SK-N-SH treated with all-trans-retinoic acid at 6 μM for 48 hours (cell line): ENCODE measurements at regions not wholly inside any gene's neighbourhood (a gene's known extent, or its start where the extent isn't known, plus 50 kb on each side); places are given as distances from the start of the nearest gene placed in this dataset.

Source experiments
- ATAC-seq: fragments of 200-7000 bp; cut with Tn5 transposase; 3 replicates; pipeline ENCODE4 v1.9.1; 2020; ENCODE audit warnings: mild to moderate bottlenecking, moderate library complexity
- ARNTL ChIP-seq: fragments of 450-650 bp; formaldehyde crosslinking; IDR thresholded peaks from 2 replicates; pipeline ENCODE4 v1.5.0; 2020; ENCODE audit warnings: low read depth, mild to moderate bottlenecking, moderate library complexity, borderline replicate concordance
- BACH2 ChIP-seq: fragments of 250-450 bp; sonication (Bioruptor Pico); IDR thresholded peaks from 2 replicates; pipeline ENCODE4 v1.9.0; 2021; ENCODE audit warnings: mild to moderate bottlenecking, borderline replicate concordance
- CSDC2 ChIP-seq: fragments of 250-450 bp; sonication (Bioruptor Pico); IDR thresholded peaks from 2 replicates; pipeline ENCODE4 v1.5.0; 2020; ENCODE audit warnings: mild to moderate bottlenecking, moderate library complexity
- ESRRG ChIP-seq: fragments of 250-450 bp; sonication (Bioruptor Pico); IDR thresholded peaks from 2 replicates; pipeline ENCODE4 v1.6.1; 2021; ENCODE audit warnings: mild to moderate bottlenecking
- GLIS3 ChIP-seq: fragments of 250-450 bp; sonication (Bioruptor Pico); IDR thresholded peaks from 2 replicates; pipeline ENCODE4 v1.5.0; 2020; ENCODE audit warnings: mild to moderate bottlenecking, moderate library complexity
- ISL1 ChIP-seq: fragments of 250-450 bp; sonication (Bioruptor Pico); IDR thresholded peaks from 2 replicates; pipeline ENCODE4 v2.1.2; 2022; ENCODE audit warnings: mild to moderate bottlenecking, moderate library complexity
- OSR1 ChIP-seq: fragments of 250-450 bp; sonication (Bioruptor Pico); IDR thresholded peaks from 2 replicates; pipeline ENCODE4 v1.8.0; 2022; ENCODE audit warnings: moderate library complexity, mild to moderate bottlenecking, inconsistent platforms
- PPARA ChIP-seq: fragments of 250-450 bp; sonication (Bioruptor Pico); IDR thresholded peaks from 2 replicates; pipeline ENCODE4 v1.5.0; 2020; ENCODE audit warnings: mild to moderate bottlenecking, borderline replicate concordance
- RARB ChIP-seq: fragments of 250-450 bp; sonication (Bioruptor Pico); IDR thresholded peaks from 2 replicates; pipeline ENCODE4 v1.8.0; 2021; ENCODE audit warnings: mild to moderate bottlenecking, moderate library complexity
- SNAI2 ChIP-seq: fragments of 250-450 bp; sonication (Bioruptor Pico); IDR thresholded peaks from 2 replicates; pipeline ENCODE4 v1.5.0; 2020; ENCODE audit warnings: mild to moderate bottlenecking, moderate library complexity
- TOX ChIP-seq: fragments of 250-450 bp; sonication (Bioruptor Pico); IDR thresholded peaks from 2 replicates; pipeline ENCODE4 v1.8.0; 2021; ENCODE audit warnings: mild to moderate bottlenecking, moderate library complexity, borderline replicate concordance
- ZC3H10 ChIP-seq: fragments of 250-450 bp; sonication (Bioruptor Pico); IDR thresholded peaks from 2 replicates; pipeline ENCODE4 v1.5.1; 2021; ENCODE audit warnings: mild to moderate bottlenecking, moderate library complexity
- ZFP3 ChIP-seq: fragments of 250-450 bp; sonication (Bioruptor Pico); IDR thresholded peaks from 2 replicates; pipeline ENCODE4 v1.5.0; 2020; ENCODE audit warnings: mild to moderate bottlenecking, moderate library complexity
- ZFP30 ChIP-seq: fragments of 450-650 bp; formaldehyde crosslinking; IDR thresholded peaks from 2 replicates; pipeline ENCODE4 v1.5.0; 2022; ENCODE audit warnings: mild to moderate bottlenecking, moderate library complexity
- ZNF565 ChIP-seq: fragments of 450-650 bp; formaldehyde crosslinking; conservative IDR thresholded peaks from 2 replicates; pipeline ENCODE4 v1.5.0; 2020; ENCODE audit warnings: low read depth, mild to moderate bottlenecking, moderate library complexity
- ZNF70 ChIP-seq: fragments of 450-650 bp; formaldehyde crosslinking; IDR thresholded peaks from 2 replicates; pipeline ENCODE4 v1.5.0; 2020; ENCODE audit warnings: mild to moderate bottlenecking, moderate library complexity
- ZNF8 ChIP-seq: fragments of 450-650 bp; formaldehyde crosslinking; IDR thresholded peaks from 2 replicates; pipeline ENCODE4 v1.5.0; 2020; ENCODE audit warnings: mild to moderate bottlenecking, moderate library complexity
- TF ChIP-seq, protein P1 (sequence below): fragments of 250-450 bp; sonication (Bioruptor Pico); IDR thresholded peaks from 2 replicates; pipeline ENCODE4 v1.5.1; 2021; ENCODE audit warnings: mild to moderate bottlenecking, moderate library complexity
- TF ChIP-seq, protein P2 (sequence below): fragments of 250-450 bp; sonication (Bioruptor Pico); IDR thresholded peaks from 2 replicates; pipeline ENCODE4 v1.5.1; 2020; ENCODE audit warnings: low read depth, mild to moderate bottlenecking, moderate library complexity
- TF ChIP-seq, protein P3 (sequence below): fragments of 250-450 bp; sonication (Bioruptor Pico); IDR thresholded peaks from 2 replicates; pipeline ENCODE4 v1.8.0; 2020; ENCODE audit warnings: mild to moderate bottlenecking, moderate library complexity, borderline replicate concordance
- TF ChIP-seq, protein P4 (sequence below): fragments of 250-450 bp; sonication (Bioruptor Pico); IDR thresholded peaks from 2 replicates; pipeline ENCODE4 v1.8.0; 2021; ENCODE audit warnings: low read depth, mild to moderate bottlenecking, moderate library complexity, borderline replicate concordance

DNA sequence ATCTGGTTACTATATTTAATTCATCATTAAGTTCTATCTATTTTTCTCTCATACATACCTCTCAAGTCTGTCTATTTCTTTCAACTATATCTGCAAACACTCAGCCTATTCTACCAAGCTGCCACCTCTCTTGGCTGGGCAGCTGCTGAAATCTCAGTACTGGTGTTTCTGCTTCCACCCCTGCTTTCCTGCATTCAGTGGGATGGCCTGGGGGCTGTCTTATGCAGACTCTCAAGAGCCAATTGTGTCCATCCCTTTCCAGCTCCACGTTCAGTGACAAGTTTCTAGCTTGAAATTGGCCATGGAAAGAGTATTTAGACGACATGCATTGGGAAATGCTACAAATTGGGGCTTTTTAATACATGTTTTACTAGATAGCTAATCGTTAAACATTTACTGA lies 378.4 kb upstream of the DPPA4 start:
- ATAC-seq: no peak
- TF ChIP-seq ZNF565 (CRISPR knock-in tag): no peak

DNA sequence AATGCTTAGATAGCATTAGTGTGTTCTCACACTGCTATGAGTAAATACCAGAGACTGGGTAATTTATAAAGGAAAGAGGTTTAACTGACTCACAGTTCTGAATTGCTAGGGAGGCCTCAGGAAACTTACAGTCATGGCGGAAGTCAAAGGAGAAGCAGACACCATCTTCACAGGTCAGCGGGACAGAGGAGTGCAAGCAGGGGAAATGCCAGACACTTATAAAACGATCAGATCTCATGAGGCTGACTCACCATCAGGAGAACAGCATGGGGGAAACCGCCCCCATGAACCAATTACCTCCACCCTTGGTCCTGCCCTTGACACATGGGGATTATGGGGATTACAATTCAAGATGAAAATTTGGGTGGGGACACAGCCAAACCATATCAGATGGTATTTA lies 381.5 kb upstream of the DPPA4 start:
- TF ChIP-seq TOX (CRISPR knock-in tag): no peak
- no peak for TF ChIP-seq SNAI2 (CRISPR knock-in tag)
- TF ChIP-seq, protein P1, sequence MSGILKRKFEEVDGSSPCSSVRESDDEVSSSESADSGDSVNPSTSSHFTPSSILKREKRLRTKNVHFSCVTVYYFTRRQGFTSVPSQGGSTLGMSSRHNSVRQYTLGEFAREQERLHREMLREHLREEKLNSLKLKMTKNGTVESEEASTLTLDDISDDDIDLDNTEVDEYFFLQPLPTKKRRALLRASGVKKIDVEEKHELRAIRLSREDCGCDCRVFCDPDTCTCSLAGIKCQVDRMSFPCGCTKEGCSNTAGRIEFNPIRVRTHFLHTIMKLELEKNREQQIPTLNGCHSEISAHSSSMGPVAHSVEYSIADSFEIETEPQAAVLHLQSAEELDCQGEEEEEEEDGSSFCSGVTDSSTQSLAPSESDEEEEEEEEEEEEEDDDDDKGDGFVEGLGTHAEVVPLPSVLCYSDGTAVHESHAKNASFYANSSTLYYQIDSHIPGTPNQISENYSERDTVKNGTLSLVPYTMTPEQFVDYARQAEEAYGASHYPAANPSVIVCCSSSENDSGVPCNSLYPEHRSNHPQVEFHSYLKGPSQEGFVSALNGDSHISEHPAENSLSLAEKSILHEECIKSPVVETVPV: no peak
- no peak for TF ChIP-seq ARNTL (CRISPR knock-in tag)
- no peak for TF ChIP-seq ZNF70
- TF ChIP-seq, protein P2, sequence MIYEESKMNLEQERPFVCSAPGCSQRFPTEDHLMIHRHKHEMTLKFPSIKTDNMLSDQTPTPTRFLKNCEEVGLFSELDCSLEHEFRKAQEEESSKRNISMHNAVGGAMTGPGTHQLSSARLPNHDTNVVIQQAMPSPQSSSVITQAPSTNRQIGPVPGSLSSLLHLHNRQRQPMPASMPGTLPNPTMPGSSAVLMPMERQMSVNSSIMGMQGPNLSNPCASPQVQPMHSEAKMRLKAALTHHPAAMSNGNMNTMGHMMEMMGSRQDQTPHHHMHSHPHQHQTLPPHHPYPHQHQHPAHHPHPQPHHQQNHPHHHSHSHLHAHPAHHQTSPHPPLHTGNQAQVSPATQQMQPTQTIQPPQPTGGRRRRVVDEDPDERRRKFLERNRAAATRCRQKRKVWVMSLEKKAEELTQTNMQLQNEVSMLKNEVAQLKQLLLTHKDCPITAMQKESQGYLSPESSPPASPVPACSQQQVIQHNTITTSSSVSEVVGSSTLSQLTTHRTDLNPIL: no peak
- no peak for TF ChIP-seq ZFP3 (CRISPR knock-in tag)
- TF ChIP-seq OSR1 (CRISPR knock-in tag): no peak
- no peak for TF ChIP-seq ISL1 (CRISPR knock-in tag)
- TF ChIP-seq ESRRG: no peak
- TF ChIP-seq ZC3H10 (CRISPR knock-in tag): no peak
- no peak for ATAC-seq

DNA sequence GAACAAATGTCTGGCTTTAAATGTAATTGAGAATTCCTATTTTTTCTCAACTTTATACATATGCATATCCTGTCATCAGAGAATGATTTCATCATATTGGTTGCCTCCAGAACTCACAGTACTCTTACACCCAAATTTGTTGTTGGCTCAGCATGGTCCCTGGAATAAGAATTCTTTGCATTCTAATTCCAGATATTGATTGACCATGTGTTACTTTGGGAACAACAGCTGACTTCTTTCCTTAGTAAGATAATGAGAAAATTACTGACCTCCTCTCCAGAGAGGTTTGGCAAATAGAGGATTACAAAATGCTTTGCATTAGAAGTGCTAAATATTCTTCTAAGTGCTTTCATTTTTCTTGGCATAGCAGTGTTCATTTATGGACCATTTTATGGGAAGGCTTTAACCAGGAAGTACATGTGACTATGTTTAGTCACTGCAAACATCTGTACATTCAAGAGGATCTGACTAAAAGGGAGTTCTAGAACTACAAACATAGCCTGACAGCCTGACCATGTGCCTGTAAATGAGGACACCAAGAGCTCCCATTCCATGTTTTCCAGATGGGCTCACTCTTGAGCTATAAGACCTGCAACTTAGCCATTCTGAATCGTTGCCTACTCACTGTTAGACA lies 391.6 kb upstream of the DPPA4 start:
- no peak for TF ChIP-seq ZFP30 (CRISPR knock-in tag)
- TF ChIP-seq ARNTL (CRISPR knock-in tag): no peak
- TF ChIP-seq BACH2 (CRISPR knock-in tag): no peak
- no peak for TF ChIP-seq ZFP3 (CRISPR knock-in tag)
- TF ChIP-seq, protein P3, sequence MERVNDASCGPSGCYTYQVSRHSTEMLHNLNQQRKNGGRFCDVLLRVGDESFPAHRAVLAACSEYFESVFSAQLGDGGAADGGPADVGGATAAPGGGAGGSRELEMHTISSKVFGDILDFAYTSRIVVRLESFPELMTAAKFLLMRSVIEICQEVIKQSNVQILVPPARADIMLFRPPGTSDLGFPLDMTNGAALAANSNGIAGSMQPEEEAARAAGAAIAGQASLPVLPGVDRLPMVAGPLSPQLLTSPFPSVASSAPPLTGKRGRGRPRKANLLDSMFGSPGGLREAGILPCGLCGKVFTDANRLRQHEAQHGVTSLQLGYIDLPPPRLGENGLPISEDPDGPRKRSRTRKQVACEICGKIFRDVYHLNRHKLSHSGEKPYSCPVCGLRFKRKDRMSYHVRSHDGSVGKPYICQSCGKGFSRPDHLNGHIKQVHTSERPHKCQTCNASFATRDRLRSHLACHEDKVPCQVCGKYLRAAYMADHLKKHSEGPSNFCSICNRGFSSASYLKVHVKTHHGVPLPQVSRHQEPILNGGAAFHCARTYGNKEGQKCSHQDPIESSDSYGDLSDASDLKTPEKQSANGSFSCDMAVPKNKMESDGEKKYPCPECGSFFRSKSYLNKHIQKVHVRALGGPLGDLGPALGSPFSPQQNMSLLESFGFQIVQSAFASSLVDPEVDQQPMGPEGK (CRISPR knock-in tag): no peak
- no peak for TF ChIP-seq RARB (CRISPR knock-in tag)
- no peak for TF ChIP-seq PPARA (CRISPR knock-in tag)
- TF ChIP-seq ISL1 (CRISPR knock-in tag): no peak
- no peak for TF ChIP-seq ZC3H10 (CRISPR knock-in tag)
- no peak for TF ChIP-seq GLIS3 (CRISPR knock-in tag)
- no peak for TF ChIP-seq ZNF70
- no peak for TF ChIP-seq ZNF8 (CRISPR knock-in tag)
- no peak for TF ChIP-seq TOX (CRISPR knock-in tag)
- no peak for TF ChIP-seq CSDC2
- TF ChIP-seq, protein P4, sequence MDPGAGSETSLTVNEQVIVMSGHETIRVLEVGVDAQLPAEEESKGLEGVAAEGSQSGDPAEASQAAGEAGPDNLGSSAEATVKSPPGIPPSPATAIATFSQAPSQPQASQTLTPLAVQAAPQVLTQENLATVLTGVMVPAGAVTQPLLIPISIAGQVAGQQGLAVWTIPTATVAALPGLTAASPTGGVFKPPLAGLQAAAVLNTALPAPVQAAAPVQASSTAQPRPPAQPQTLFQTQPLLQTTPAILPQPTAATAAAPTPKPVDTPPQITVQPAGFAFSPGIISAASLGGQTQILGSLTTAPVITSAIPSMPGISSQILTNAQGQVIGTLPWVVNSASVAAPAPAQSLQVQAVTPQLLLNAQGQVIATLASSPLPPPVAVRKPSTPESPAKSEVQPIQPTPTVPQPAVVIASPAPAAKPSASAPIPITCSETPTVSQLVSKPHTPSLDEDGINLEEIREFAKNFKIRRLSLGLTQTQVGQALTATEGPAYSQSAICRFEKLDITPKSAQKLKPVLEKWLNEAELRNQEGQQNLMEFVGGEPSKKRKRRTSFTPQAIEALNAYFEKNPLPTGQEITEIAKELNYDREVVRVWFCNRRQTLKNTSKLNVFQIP (CRISPR knock-in tag): no peak
- TF ChIP-seq ESRRG: no peak
- ATAC-seq: no peak

DNA sequence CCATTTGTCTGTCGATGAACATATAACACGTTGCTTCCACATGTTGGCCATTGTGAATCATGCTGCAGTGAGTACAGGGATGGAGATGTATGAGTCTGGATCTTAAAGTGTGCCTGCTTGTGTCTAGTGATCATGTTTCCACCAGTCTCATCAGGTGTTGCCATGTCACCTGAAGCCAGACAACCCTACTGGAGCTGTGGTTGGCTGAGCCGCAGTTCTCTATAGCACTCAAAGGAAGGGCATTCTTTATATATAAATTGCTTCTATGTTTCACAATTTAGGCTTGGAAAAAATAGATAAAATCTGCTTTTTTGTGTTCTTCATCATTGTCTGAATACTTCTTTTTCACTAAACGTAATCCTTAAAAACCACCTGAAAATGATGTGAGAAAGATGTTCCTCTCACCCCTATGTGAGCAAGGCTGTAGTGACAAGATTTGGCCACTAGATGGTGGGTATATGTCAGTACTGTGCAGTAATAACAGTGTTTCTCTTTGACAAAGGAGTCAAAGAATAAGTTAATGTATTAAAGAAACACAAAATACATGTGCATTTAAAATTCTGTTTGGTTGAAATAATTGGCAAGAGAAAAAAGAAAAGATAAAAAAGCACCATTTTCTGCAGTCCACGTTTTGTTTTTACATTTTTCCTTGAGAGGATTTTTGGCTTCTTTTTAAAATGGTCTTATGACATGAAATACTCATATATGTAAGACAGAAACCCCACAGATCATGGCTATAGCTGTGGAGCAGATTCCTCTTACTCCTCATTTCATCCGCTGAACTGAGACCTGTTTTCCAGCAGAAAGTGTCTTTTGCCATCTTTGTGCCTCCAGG lies 394.5 kb upstream of the DPPA4 start:
- peak; percentile 92 for ATAC-seq
- TF ChIP-seq ARNTL (CRISPR knock-in tag): no peak
- TF ChIP-seq ZFP30 (CRISPR knock-in tag): no peak
- TF ChIP-seq, protein P3 (CRISPR knock-in tag): no peak
- no peak for TF ChIP-seq GLIS3 (CRISPR knock-in tag)
- no peak for TF ChIP-seq ZNF565 (CRISPR knock-in tag)
- TF ChIP-seq ESRRG: no peak
- TF ChIP-seq, protein P1: no peak
- TF ChIP-seq ZC3H10 (CRISPR knock-in tag): no peak
- TF ChIP-seq SNAI2 (CRISPR knock-in tag): no peak
- no peak for TF ChIP-seq CSDC2
- TF ChIP-seq, protein P4 (CRISPR knock-in tag): no peak
